ENCODE measurements at regions not wholly inside any gene's neighbourhood (a gene's known extent, or its start where the extent isn't known, plus 50 kb on each side); places are given as distances from the start of the nearest gene placed in this dataset.

- Histone ChIP-seq H2AK5ac (ENCODE audit: low read depth, low read length) (no peak overlapping the region), H4K8ac (ENCODE audit: extremely low read depth, insufficient read depth, low read length) (no peak overlapping the region), H4K20me1 (replicated peaks in 1 of 2; ENCODE audit: control insufficient read depth in 1 of 2, insufficient read depth in 2 of 2, low read length in 2 of 2) (no peaks in the 10 kb centered on the region), H2AFZ (ENCODE audit: low read length) (no peak overlapping the region), H3K4me3 (ENCODE audit: extremely low read depth in 1 of 4, insufficient read depth in 2 of 4, low read depth in 3 of 4, low read length in 4 of 4) (no peak overlapping the region), H3K27ac (ENCODE audit: low read depth, low read length) (no peak overlapping the region), H3K23me2 (ENCODE audit: low read depth, low read length) (no peaks in the 10 kb centered on the region), H3K27me3 (replicated peaks in 1 of 4; ENCODE audit: control insufficient read depth in 3 of 4, extremely low read depth in 1 of 4, insufficient read depth in 3 of 4, low read length in 3 of 4) (no peaks in the 10 kb centered on the region), H4K5ac (ENCODE audit: insufficient read length, low read depth, low read length) (no peak overlapping the region), H3K14ac (ENCODE audit: insufficient read length) (no peak overlapping the region), H3K9ac (replicated peaks in 1 of 4; ENCODE audit: extremely low read depth in 1 of 4, low read depth in 3 of 4, low read length in 3 of 4) (no peak overlapping the region), H3K4me1 (replicated peaks in 1 of 4; ENCODE audit: control insufficient read depth in 3 of 4, insufficient read depth in 4 of 4, low read length in 3 of 4) (no peaks in the 10 kb centered on the region), H2BK20ac (ENCODE audit: low read length) (no peak overlapping the region), H3K4me2 (ENCODE audit: insufficient read depth in 1 of 2, low read depth in 2 of 2, low read length in 2 of 2) (no peak overlapping the region), H3K36me3 (ENCODE audit: control insufficient read depth in 2 of 4, insufficient read depth in 4 of 4, low read length in 3 of 4) (no peaks in the 10 kb centered on the region), H3K56ac (replicated peaks; ENCODE audit: insufficient read length, low read depth, low read length) (no peak overlapping the region), H3K23ac (ENCODE audit: insufficient read length) (no peak overlapping the region), H3K9me3 (ENCODE audit: insufficient read depth in 2 of 2, low read depth in 1 of 2, low read length in 1 of 2) (peaks cover 7 to 12% of the 10 kb centered on the region in 2 experiments; a peak in 3 of 4 replicates), H3K79me1 (ENCODE audit: low read depth, low read length) (no peaks in the 10 kb centered on the region), H2BK15ac (ENCODE audit: low read length) (no peak overlapping the region), H2BK12ac (ENCODE audit: low read depth, low read length) (no peak overlapping the region), H2BK5ac (ENCODE audit: low read depth, low read length) (no peak overlapping the region), H3K18ac (ENCODE audit: extremely low read depth, low read length) (no peak overlapping the region), H2BK120ac (replicated peaks; ENCODE audit: low read depth, low read length) (no peak overlapping the region), H3K4ac (replicated peaks; ENCODE audit: insufficient read length, low read depth, low read length) (no peak overlapping the region), H3K79me2 (ENCODE audit: control insufficient read depth in 1 of 2, insufficient read depth in 2 of 2, low read length in 2 of 2) (no peaks in the 10 kb centered on the region), H4K91ac (replicated peaks; ENCODE audit: insufficient read length, low read length) (no peak overlapping the region)
- 92% methylated on average over 5 of the region's 5 CpGs; no CpG with 5 or more reads in 1 of the 2 experiments for WGBS, 2 experiments (ENCODE audit: extremely low coverage in 1 of 2, insufficient coverage in 1 of 2, insufficient read length in 1 of 2, insufficient replicate concordance in 2 of 2, low coverage in 1 of 2, low lambda C conversion rate in 2 of 2, missing lambda C conversion rate in 1 of 2)
- ChIA-PET CTCF (ENCODE audit: partially characterized antibody) (interaction anchor here (0.7 kb wide), 1 partner anchor 219 kb away, joined by 3 read pairs; no protein-coding TSS in a partner anchor), POLR2A (ENCODE audit: partially characterized antibody) (no interaction called here)
- FAIRE-seq (no peak), DNase-seq (ENCODE audit: low read depth in 1 of 2, low spot score in 2 of 2) (no peak)
- TF ChIP-seq CHD7 (IDR thresholded peaks at IDR 0.05; ENCODE audit: insufficient replicate concordance, low read length), result no peak
These were observed 111.8 kb upstream of the PSMD7 start for GRCh38 chr16:74184839-74185238.

Measured in H1 (cell line).